Vagina (tissue), 2 donors: ENCODE measurements at regions not wholly inside any gene's neighbourhood (a gene's known extent, or its start where the extent isn't known, plus 50 kb on each side); places are given as distances from the start of the nearest gene placed in this dataset.

Experiments
- CTCF ChIP-seq, 3 experiments: fragments of 450-650 bp in 2 of 3; fragments of 200-600 bp in 1 of 3; sonication (generic) in 1 of 3; IDR thresholded peaks; one replicate each; pipeline ENCODE4 v1.5.1; 2017 to 2019; ENCODE audit warnings: antibody characterized with exemption in 3 of 3, mild to moderate bottlenecking in 2 of 3, moderate library complexity in 2 of 3
- POLR2A ChIP-seq, 2 donors: fragments of 450-650 bp; IDR thresholded peaks; one replicate each; pipeline ENCODE4 v1.6.1; 2017; ENCODE audit warnings: antibody characterized with exemption in 2 of 2, mild to moderate bottlenecking in 2 of 2, moderate library complexity in 2 of 2

GRCh38 chr4:160877087-160877790 is 1286.6 kb downstream of the FSTL5 start:
- TF ChIP-seq POLR2A (IDR thresholded peaks at IDR 0.05): no peak
- no peak for TF ChIP-seq CTCF (IDR thresholded peaks at IDR 0.05)
